ENCODE measurements at regions not wholly inside any gene's neighbourhood (a gene's known extent, or its start where the extent isn't known, plus 50 kb on each side); places are given as distances from the start of the nearest gene placed in this dataset.
A peak's percentile ranks its signal among the peaks of the same experiment; 100 is the strongest.

GRCh38 chr4:157664726-157665125, 444.2 kb downstream of the GRIA2 start:
- DNase-seq (ENCODE audit: low spot score), result no peak

DNA sequence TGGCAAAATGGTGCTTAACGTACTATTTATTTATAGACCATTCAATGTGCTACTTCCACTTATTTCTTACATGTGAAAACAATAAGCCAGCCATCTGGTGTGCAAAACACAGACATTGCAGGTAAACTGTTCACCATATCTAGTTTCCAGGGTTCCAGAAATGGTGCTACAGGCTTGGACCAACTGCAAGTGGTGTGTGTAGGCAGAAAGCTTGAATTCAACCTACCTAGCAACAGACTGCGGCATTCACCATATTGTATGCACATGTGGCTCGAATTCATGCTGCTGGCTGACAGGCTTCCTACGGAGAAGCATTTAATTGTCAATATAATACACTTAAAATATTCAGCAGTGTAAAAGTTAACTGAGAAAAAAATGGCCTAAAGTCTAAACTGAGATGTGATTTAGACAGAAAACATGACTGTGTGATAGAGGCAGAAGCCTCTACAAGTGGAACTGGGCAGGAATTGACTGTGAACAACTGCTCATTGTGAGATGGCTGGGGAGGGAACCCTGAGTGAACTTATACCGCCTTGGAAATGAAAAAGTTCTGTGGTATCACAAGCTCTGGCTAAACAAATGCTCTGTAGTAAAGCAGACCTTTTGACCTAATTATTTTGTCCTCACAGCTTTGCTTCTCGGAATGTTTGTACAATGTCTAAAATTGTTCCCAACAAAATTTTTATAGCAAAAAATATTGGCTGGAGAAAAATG, 434.7 kb downstream of the GRIA2 start:
- DNase-seq (ENCODE audit: low spot score), result peak; percentile 29

DNA sequence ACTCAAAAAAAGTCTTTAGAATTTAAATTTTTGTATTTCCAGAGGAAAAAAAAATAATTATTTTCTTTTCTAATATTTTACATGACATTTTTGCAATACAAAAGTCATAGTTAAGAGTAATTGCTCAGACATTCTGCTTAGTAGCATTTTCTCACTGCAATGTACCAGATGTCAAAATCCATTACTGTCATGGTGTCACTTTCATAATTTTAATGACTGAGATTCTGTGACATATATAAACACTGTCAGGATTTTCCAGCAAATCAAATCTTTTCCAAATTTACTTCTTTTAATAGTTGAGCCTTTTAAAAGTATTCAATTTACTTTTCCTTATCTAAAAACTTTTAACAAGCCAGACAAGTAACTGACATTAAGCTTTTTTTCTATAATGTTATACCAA, 422.7 kb downstream of the GRIA2 start:
- DNase-seq (ENCODE audit: low spot score), result no peak

GRCh38 chr4:157634057-157634456, 413.5 kb downstream of the GRIA2 start:
- no peak for DNase-seq (ENCODE audit: low spot score)

GRCh38 chr4:157616741-157617472, 396.4 kb downstream of the GRIA2 start:
- no peak for DNase-seq (ENCODE audit: low spot score)

- no peak for DNase-seq (ENCODE audit: low spot score)
Observed at GRCh38 chr4:157607996-157608395, 387.5 kb downstream of the GRIA2 start.

- DNase-seq (ENCODE audit: low spot score), result no peak
Observed at GRCh38 chr4:157600583-157600982, 380.1 kb downstream of the GRIA2 start.

DNA sequence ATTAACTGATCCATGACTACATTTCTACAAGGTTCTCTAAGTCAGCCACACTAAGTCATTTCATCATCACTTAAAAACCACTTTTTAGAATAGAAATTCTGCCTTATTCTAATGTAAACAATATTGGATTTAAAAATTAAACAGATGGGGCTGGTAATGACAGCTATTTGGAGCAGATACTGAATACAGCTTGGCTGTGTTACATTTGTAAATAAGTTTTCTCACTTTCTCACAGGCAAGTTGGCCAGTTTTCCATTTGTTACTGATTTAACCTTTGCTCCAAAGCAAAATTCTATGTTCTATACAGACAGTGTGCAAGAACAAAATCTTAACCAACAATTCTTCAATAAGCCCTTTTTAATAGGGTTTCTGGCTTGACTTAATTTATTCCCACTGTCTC, 370.7 kb downstream of the GRIA2 start:
- no peak for DNase-seq (ENCODE audit: low spot score)

GRCh38 chr4:157590679-157591078, 370.2 kb downstream of the GRIA2 start:
- no peak for DNase-seq (ENCODE audit: low spot score)

DNA sequence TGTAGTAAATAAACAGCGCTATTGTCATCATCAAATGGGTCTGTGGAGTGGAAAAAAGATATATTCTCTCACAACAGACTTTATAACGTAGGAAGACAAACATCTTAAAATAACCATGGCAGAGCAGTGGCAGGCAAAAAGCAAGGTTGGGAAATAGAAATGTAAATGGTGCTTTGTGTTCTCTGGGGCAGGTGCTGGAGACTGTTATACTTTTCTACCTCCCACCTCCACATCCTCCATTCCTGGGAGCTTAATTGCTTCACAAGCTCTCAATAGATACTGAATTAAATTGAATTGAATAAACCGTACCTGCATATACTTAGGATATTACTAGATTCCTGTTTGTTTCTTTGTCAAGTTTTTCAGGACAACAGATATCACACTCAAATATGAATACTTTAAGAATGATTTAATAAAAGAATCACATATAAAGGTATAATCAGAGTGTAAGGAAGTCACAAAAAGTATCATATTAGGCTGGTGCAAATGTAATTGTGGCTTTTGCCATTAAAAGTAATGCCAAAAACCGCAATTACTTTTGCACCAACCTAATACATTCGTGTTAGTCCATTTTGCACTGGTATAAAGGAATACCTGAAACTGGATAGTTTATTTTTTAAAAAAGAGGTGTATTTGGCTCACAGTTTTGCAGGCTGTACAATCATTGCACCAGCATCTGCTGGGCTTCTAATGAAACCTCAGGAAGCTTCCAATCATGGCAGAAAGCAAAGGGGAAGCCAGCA, 367.3 kb downstream of the GRIA2 start:
- DNase-seq (ENCODE audit: low spot score), result no peak

DNA sequence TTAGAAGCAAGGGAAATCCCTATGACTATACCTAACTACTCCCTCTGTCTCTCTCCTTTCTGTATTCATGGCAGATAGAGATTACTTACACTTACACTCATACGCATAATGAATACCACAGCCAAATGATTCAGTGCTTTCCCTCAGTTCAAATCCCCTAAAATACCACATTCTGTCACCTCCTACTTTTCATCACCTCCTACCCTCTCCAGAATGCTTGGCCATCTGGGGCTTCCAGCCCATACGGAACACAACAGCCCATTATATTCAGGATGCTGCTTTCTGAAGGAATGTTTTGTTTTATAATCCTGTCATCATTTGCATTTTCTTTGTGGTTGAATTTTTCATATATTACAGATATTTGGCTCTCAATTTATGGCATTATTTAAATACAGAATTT, 361.6 kb downstream of the GRIA2 start:
- DNase-seq (ENCODE audit: low spot score), result no peak

- DNase-seq (ENCODE audit: low spot score), result no peak
Observed at GRCh38 chr4:157576671-157577217, 356.2 kb downstream of the GRIA2 start.

DNA sequence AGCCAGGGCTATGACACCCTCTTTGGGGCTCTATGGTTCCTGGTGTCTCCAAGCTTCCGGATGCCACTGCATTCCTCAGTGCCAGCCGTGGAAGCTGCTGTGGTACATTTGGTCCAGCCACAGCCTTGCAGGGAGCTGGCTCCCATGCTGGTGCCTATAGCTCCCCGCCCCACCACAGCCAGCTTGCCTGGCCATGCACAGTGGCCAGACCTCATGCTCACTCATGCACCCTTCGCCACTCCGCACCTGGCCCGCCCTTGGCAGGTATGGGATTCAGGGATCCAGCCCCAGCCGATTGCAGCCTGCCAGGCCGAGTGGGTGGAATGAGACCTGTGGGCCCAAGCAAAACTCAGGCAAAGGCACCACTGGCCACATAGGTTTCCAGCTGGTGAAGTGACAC, 354.8 kb downstream of the GRIA2 start:
- DNase-seq (ENCODE audit: low spot score), result no peak

GRCh38 chr4:157574606-157575005, 354.1 kb downstream of the GRIA2 start:
- DNase-seq (ENCODE audit: low spot score), result no peak

DNA sequence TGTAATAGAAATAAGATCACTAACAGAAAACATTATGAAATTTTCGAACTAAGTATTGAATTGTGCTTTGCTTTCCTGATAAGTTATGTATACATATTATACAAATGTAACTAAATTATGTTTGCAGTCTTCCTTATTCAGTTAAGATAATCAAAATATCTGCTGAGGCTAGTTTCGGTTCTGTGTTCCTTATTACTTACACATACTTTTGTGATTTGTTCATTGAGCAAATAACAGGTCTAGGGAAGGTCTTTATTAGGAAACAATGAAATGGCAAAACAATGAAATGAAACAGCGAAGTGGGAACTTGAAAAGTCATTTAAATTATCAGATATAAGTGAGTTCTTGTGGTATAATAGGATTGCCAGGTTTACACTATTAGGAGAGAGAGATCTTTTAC, 352.4 kb downstream of the GRIA2 start:
- no peak for DNase-seq (ENCODE audit: low spot score)

GRCh38 chr4:157572284-157572683, 351.8 kb downstream of the GRIA2 start:
- DNase-seq (ENCODE audit: low spot score), result no peak

DNA sequence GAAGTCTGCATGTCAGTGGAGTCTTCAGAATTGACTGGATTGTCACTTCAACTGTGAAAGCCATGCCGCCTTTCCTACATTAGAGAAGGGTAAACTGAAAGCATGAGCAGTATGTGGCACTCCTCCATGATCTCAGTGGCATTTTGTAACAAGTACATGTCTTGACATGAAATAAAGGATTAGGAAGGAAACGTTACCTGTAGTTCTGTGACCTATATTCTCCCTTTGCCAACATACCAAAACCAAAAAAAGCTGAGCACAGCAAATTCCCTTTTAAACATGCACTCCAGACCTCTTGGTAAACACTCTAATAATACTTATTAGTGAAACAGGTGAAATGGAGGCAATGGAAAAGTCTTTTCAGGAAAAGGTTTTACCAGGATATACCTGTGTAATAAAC, 344.2 kb downstream of the GRIA2 start:
- no peak for DNase-seq (ENCODE audit: low spot score)

DNA sequence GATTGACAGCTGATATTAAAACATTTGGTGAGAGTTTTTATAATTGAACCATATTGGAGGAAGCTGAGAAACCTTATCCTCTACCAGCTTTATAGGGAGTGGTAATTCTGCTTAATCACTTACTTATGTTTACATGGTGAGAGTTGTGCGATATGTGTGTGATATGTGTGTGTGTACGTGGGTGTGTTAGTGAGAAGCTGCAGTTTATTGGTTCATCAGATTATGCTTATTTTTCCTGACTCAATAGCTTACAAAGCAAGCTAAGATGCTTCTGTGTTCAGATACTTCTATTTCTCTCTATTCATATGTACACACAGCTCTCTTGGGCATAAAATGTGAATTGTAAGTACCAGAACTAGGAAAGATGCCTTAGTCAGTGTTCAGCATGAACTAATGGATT, 343.7 kb downstream of the GRIA2 start:
- DNase-seq (ENCODE audit: low spot score), result no peak

DNA sequence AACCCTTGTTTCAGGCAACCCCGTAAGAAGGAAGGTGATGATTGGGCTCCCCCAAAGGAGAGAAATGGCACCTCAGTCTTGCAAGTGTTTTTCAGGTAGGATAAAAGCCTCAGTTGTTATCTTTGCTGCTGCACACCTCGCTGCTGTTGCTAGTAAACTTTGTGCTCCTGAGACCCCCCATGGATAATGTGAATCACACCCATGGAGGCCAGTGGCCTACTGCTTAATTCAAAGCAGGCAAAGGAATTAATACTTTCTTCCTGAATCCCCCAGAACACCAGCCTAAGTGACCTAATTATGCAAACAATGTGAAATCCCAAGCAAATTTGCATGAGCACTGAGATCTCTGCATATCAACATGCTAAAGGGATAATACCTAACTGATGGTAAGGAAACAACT, 337.5 kb downstream of the GRIA2 start:
- no peak for DNase-seq (ENCODE audit: low spot score)

GRCh38 chr4:157550028-157550427, 329.5 kb downstream of the GRIA2 start:
- DNase-seq (ENCODE audit: low spot score), result no peak

- DNase-seq (ENCODE audit: low spot score), result no peak
Observed at GRCh38 chr4:157527954-157528353, 307.4 kb downstream of the GRIA2 start.

- DNase-seq (ENCODE audit: low spot score), result no peak
Observed at GRCh38 chr4:157521906-157522305, 301.4 kb downstream of the GRIA2 start.

GRCh38 chr4:157514711-157515110, 294.2 kb downstream of the GRIA2 start:
- DNase-seq (ENCODE audit: low spot score), result no peak
